Kidney (tissue), 13 donors: ENCODE measurements at regions not wholly inside any gene's neighbourhood (a gene's known extent, or its start where the extent isn't known, plus 50 kb on each side); places are given as distances from the start of the nearest gene placed in this dataset.
A peak's percentile ranks its signal among the peaks of the same experiment; 100 is the strongest.

Source experiments
- DNase-seq, 5 donors: peaks; one replicate each; pipeline ENCODE4 v3.0.0-alpha.2; 2013 to 2020
- FAIRE-seq: peaks from 2 replicates; lab custom pipeline; 2012; peaks lifted over from hg19 to GRCh38; lab: Jason Lieb, UNC
- H3K27ac ChIP-seq, 2 donors: one replicate each; pipeline ENCODE4 v1.7.0; 2013; ENCODE audit warnings: low read depth in 2 of 2, low read length in 2 of 2, inconsistent platforms in 1 of 2
- H3K27me3 ChIP-seq: one replicate; pipeline ENCODE4 v1.7.1; 2013; ENCODE audit warnings: low read length, inconsistent platforms; ENCODE audit not compliant: control insufficient read depth, insufficient read depth
- H3K36me3 ChIP-seq, 3 donors: one replicate each; pipeline versions ENCODE4 v1.7.0 to v1.7.1; 2013; ENCODE audit warnings: low read length in 3 of 3, control low read depth in 1 of 3, inconsistent platforms in 1 of 3; ENCODE audit not compliant: insufficient read depth in 3 of 3, control insufficient read depth in 2 of 3
- H3K4me1 ChIP-seq, 3 donors: one replicate each; pipeline versions ENCODE4 v1.7.0 to v1.7.1; 2013; ENCODE audit warnings: low read length in 3 of 3, inconsistent platforms in 1 of 3, low read depth in 1 of 3; ENCODE audit not compliant: control insufficient read depth in 2 of 3, insufficient read depth in 2 of 3
- H3K4me3 ChIP-seq, 3 donors: one replicate each; pipeline versions ENCODE4 v1.7.0 to v1.8.1; 2013; ENCODE audit warnings: low read length in 3 of 3, control low read depth in 1 of 3, inconsistent platforms in 1 of 3
- H3K9ac ChIP-seq, 3 donors: one replicate each; pipeline versions ENCODE4 v1.7.0 to v1.7.1; 2013; ENCODE audit warnings: low read length in 3 of 3, control low read depth in 1 of 3, inconsistent platforms in 1 of 3
- H3K9me3 ChIP-seq, 3 donors: one replicate each; pipeline versions ENCODE4 v1.7.0 to v1.7.1; 2013; ENCODE audit warnings: low read length in 3 of 3, control low read depth in 1 of 3, inconsistent platforms in 1 of 3; ENCODE audit not compliant: control insufficient read depth in 2 of 3, insufficient read depth in 1 of 3
- CTCF ChIP-seq: IDR thresholded peaks from 3 replicates; pipeline ENCODE4 v1.5.1; 2012; ENCODE audit warnings: mild to moderate bottlenecking, moderate library complexity, borderline replicate concordance; ENCODE audit not compliant: insufficient read depth; ENCODE audit errors: extremely low read depth
- intact Hi-C: fragments of 100-400 bp; cut with DNase I; formaldehyde crosslinking; loops from one replicate; pipeline ENCODE4 v1.11.1; 2022
- donor health status: control.
- donor health status: control.
- donor health status: control.
- donor health status: control.
- donor health status: control.
- donor health status: DM: yes; HTN: yes; CAD: no.
- donor health status: Normal renal cell carcinoma (clear cell type).

GRCh38 chr5:20575571-20575970 lies 587.6 kb upstream of the CDH18 start:
- peak in 1 of 5 donors; percentile 1 for DNase-seq
- no peaks in the 10 kb centered on the region for H3K36me3 ChIP-seq
- no peak overlapping the region for H3K27ac ChIP-seq
- H3K4me3 ChIP-seq = no peak overlapping the region
- no peak overlapping the region for H3K9ac ChIP-seq
- intact Hi-C loops = no loop called here
- no peak for TF ChIP-seq CTCF
- FAIRE-seq = no peak
- H3K27me3 ChIP-seq = no peaks in the 10 kb centered on the region
- no peaks in the 10 kb centered on the region for H3K9me3 ChIP-seq
- no peaks in the 10 kb centered on the region for H3K4me1 ChIP-seq

- no peaks in the 10 kb centered on the region for H3K9me3 ChIP-seq
- intact Hi-C loops = no loop called here
- no peak for TF ChIP-seq CTCF
- H3K36me3 ChIP-seq = no peaks in the 10 kb centered on the region
- no peaks in the 10 kb centered on the region for H3K27me3 ChIP-seq
- no peak overlapping the region for H3K4me3 ChIP-seq
- no peak overlapping the region for H3K27ac ChIP-seq
- H3K9ac ChIP-seq = no peak overlapping the region
- no peak for DNase-seq
- FAIRE-seq = no peak
- no peaks in the 10 kb centered on the region for H3K4me1 ChIP-seq
Measured at GRCh38 chr5:20574576-20574975, 586.6 kb upstream of the CDH18 start.

GRCh38 chr5:20572614-20573013 lies 584.6 kb upstream of the CDH18 start:
- no peak for TF ChIP-seq CTCF
- Histone ChIP-seq H3K36me3 (no peaks in the 10 kb centered on the region), H3K27me3 (no peaks in the 10 kb centered on the region), H3K4me3 (no peak overlapping the region), H3K9ac (no peak overlapping the region), H3K27ac (no peak overlapping the region), H3K4me1 (no peaks in the 10 kb centered on the region), H3K9me3 (no peaks in the 10 kb centered on the region)
- intact Hi-C loops = no loop called here
- no peak for FAIRE-seq
- peak in 2 of 5 donors; percentile 8 to 18 for DNase-seq

GRCh38 chr5:20570486-20570885 lies 582.5 kb upstream of the CDH18 start:
- FAIRE-seq = no peak
- TF ChIP-seq CTCF = no peak
- intact Hi-C loops = no loop called here

More at GRCh38 chr5:20570486-20570885, 582.5 kb upstream of the CDH18 start:
- no peak overlapping the region for H3K9ac ChIP-seq
- no peak overlapping the region for H3K27ac ChIP-seq
- no peaks in the 10 kb centered on the region for H3K9me3 ChIP-seq
- no peaks in the 10 kb centered on the region for H3K27me3 ChIP-seq
- H3K4me1 ChIP-seq = no peaks in the 10 kb centered on the region
- no peak for DNase-seq
- H3K4me3 ChIP-seq = no peak overlapping the region
- no peaks in the 10 kb centered on the region for H3K36me3 ChIP-seq
